BLaER1 (cell line): ENCODE measurements at regions not wholly inside any gene's neighbourhood (a gene's known extent, or its start where the extent isn't known, plus 50 kb on each side); places are given as distances from the start of the nearest gene placed in this dataset.

Source experiments
- H3K27ac ChIP-seq: shearing (Covaris generic); formaldehyde crosslinking; 2 replicates; pipeline ENCODE4 v1.8.1; 2022
- H3K27me3 ChIP-seq: shearing (Covaris generic); formaldehyde crosslinking; 2 replicates; pipeline ENCODE4 v1.8.1; 2022
- H3K36me3 ChIP-seq: shearing (Covaris generic); formaldehyde crosslinking; 2 replicates; pipeline ENCODE4 v1.8.1; 2022
- H3K4me1 ChIP-seq: shearing (Covaris generic); formaldehyde crosslinking; 2 replicates; pipeline ENCODE4 v1.8.1; 2022
- H3K4me2 ChIP-seq: shearing (Covaris generic); formaldehyde crosslinking; 2 replicates; pipeline ENCODE4 v1.8.1; 2022
- H3K4me3 ChIP-seq: shearing (Covaris generic); formaldehyde crosslinking; 2 replicates; pipeline ENCODE4 v1.8.1; 2022
- H3K9ac ChIP-seq: shearing (Covaris generic); formaldehyde crosslinking; 2 replicates; pipeline ENCODE4 v1.8.1; 2022
- H3K9me3 ChIP-seq: shearing (Covaris generic); formaldehyde crosslinking; 2 replicates; pipeline ENCODE4 v1.8.1; 2022
- H4K20me1 ChIP-seq: shearing (Covaris generic); formaldehyde crosslinking; 2 replicates; pipeline ENCODE4 v1.8.1; 2022
- Cebpa-rat ChIP-seq: shearing (Covaris generic); IDR thresholded peaks from 2 replicates; pipeline ENCODE4 v1.8.1; 2022

GRCh38 chr5:174655351-174655750 lies 69.0 kb upstream of the MSX2 start:
- H3K27me3 ChIP-seq, result no peaks in the 10 kb centered on the region
- H3K4me3 ChIP-seq, result no peak overlapping the region
- H3K27ac ChIP-seq, result no peak overlapping the region

GRCh38 chr5:174664180-174664850 lies 60.1 kb upstream of the MSX2 start:
- H3K9me3 ChIP-seq, result peaks cover 19% of the 10 kb centered on the region
- no peaks in the 10 kb centered on the region for H3K27me3 ChIP-seq
- TF ChIP-seq Cebpa-rat, result no peak

More at GRCh38 chr5:174655351-174655750, 69.0 kb upstream of the MSX2 start:
- no peak for TF ChIP-seq Cebpa-rat
- Histone ChIP-seq H3K36me3 (no peaks in the 10 kb centered on the region), H4K20me1 (no peaks in the 10 kb centered on the region), H3K4me1 (no peaks in the 10 kb centered on the region), H3K4me2 (no peak overlapping the region), H3K9me3 (no peaks in the 10 kb centered on the region), H3K9ac (no peak overlapping the region)

DNA sequence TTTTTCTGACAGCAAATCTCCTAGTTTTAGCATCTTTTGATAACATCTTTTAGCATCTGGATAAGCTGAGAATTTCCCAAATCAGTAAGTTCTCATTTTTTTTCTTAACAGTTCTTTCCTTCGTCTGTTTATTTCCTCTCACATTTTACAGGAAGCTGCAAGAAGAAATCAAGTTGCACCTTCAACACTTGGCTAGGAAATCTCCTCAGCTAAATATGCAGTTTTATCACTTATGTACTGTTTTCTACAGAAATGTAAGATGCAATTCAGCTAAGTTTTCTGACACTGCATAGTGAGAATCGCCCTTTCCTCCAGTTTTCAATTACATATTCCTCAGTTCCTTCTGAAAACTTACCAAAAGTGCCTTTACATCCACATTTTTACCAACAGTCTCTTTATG lies 59.0 kb upstream of the MSX2 start:
- TF ChIP-seq Cebpa-rat, result no peak
- Histone ChIP-seq H3K27me3 (no peaks in the 10 kb centered on the region), H3K4me2 (no peak overlapping the region), H3K36me3 (no peaks in the 10 kb centered on the region), H4K20me1 (no peaks in the 10 kb centered on the region), H3K9ac (no peak overlapping the region), H3K27ac (no peak overlapping the region), H3K4me3 (no peak overlapping the region), H3K9me3 (peaks cover 19% of the 10 kb centered on the region), H3K4me1 (no peaks in the 10 kb centered on the region)

More at GRCh38 chr5:174664180-174664850, 60.1 kb upstream of the MSX2 start:
- Histone ChIP-seq H3K4me2 (no peak overlapping the region), H3K4me3 (no peak overlapping the region), H3K36me3 (no peaks in the 10 kb centered on the region), H3K9ac (no peak overlapping the region), H3K4me1 (no peaks in the 10 kb centered on the region), H3K27ac (no peak overlapping the region), H4K20me1 (no peaks in the 10 kb centered on the region)

- no peaks in the 10 kb centered on the region for H4K20me1 ChIP-seq
- no peak for TF ChIP-seq Cebpa-rat
- H3K36me3 ChIP-seq, result no peaks in the 10 kb centered on the region
- no peak overlapping the region for H3K4me2 ChIP-seq
- no peaks in the 10 kb centered on the region for H3K27me3 ChIP-seq
- no peak overlapping the region for H3K4me3 ChIP-seq
- no peak overlapping the region for H3K9ac ChIP-seq
- H3K27ac ChIP-seq, result no peak overlapping the region
- H3K9me3 ChIP-seq, result peaks cover 19% of the 10 kb centered on the region
- H3K4me1 ChIP-seq, result no peaks in the 10 kb centered on the region
Measured at GRCh38 chr5:174667526-174667925, 56.9 kb upstream of the MSX2 start.

GRCh38 chr5:174668349-174668748 lies 56.0 kb upstream of the MSX2 start:
- H3K9ac ChIP-seq, result no peak overlapping the region
- no peak overlapping the region for H3K4me2 ChIP-seq
- no peaks in the 10 kb centered on the region for H3K36me3 ChIP-seq
- no peaks in the 10 kb centered on the region for H4K20me1 ChIP-seq
- TF ChIP-seq Cebpa-rat, result no peak
- no peaks in the 10 kb centered on the region for H3K4me1 ChIP-seq
- no peak overlapping the region for H3K27ac ChIP-seq
- peaks cover 19% of the 10 kb centered on the region for H3K9me3 ChIP-seq
- H3K4me3 ChIP-seq, result no peak overlapping the region
- H3K27me3 ChIP-seq, result no peaks in the 10 kb centered on the region
